Activated T-cell treated with anti-CD3 and anti-CD28 coated beads, Interleukin-2, amount 50 U/mL, for 72 hours (primary cell): ENCODE measurements at regions not wholly inside any gene's neighbourhood (a gene's known extent, or its start where the extent isn't known, plus 50 kb on each side); places are given as distances from the start of the nearest gene placed in this dataset.

Experiments used
- ATAC-seq, 2 donors: fragments of 150-1000 bp; cut with Tn5 transposase; replicated peaks in 1 of 2; 2 replicates each; pipeline ENCODE4 v1.10.0; 2021; ENCODE audit warnings: moderate library complexity in 2 of 2, mild to moderate bottlenecking in 1 of 2
- DNase-seq, 2 donors: peaks; one replicate each; pipeline ENCODE4 v3.0.0; 2021 to 2022; ENCODE audit warnings: mixed read lengths in 1 of 2
- H3K27ac Mint-ChIP-seq: one replicate; pipeline ENCODE4 v1.8.0; 2022; ENCODE audit warnings: mild to moderate bottlenecking, moderate library complexity, mixed read lengths
- H3K27me3 Mint-ChIP-seq: one replicate; pipeline ENCODE4 v1.8.0; 2022; ENCODE audit warnings: low read depth, mixed read lengths
- H3K36me3 Mint-ChIP-seq, 2 donors: one replicate each; pipeline ENCODE4 v1.8.0; 2022; ENCODE audit warnings: mixed read lengths in 2 of 2, mild to moderate bottlenecking in 1 of 2; ENCODE audit not compliant: insufficient read depth in 2 of 2
- H3K4me1 Mint-ChIP-seq: one replicate; pipeline ENCODE4 v1.8.0; 2022; ENCODE audit warnings: low read depth, mixed read lengths
- H3K4me3 Mint-ChIP-seq, 2 donors: one replicate each; pipeline ENCODE4 v1.8.0; 2022; ENCODE audit warnings: mild to moderate bottlenecking in 2 of 2, mixed read lengths in 2 of 2, moderate library complexity in 2 of 2
- H3K9me3 Mint-ChIP-seq, 2 donors: one replicate each; pipeline ENCODE4 v1.8.0; 2022; ENCODE audit warnings: mixed read lengths in 2 of 2

- Mint-ChIP-seq H3K4me3 (no peak overlapping the region), H3K4me1 (no peaks in the 10 kb centered on the region), H3K27me3 (no peaks in the 10 kb centered on the region), H3K9me3 (peaks cover 10 to 14% of the 10 kb centered on the region in 2 donors), H3K36me3 (peaks cover 0 to 1% of the 10 kb centered on the region in 2 donors), H3K27ac (no peak overlapping the region)
- DNase-seq (no peak), ATAC-seq (no peak)
These were observed 104.8 kb upstream of the CNTN1 start for GRCh38 chr12:40587421-40587820.

GRCh38 chr12:40587970-40588369 is 104.3 kb upstream of the CNTN1 start:
- Mint-ChIP-seq H3K9me3 (peaks cover 9 to 13% of the 10 kb centered on the region in 2 donors), H3K4me3 (no peak overlapping the region), H3K27me3 (no peaks in the 10 kb centered on the region), H3K36me3 (peaks cover 0 to 1% of the 10 kb centered on the region in 2 donors), H3K27ac (no peak overlapping the region), H3K4me1 (no peaks in the 10 kb centered on the region)
- ATAC-seq: no peak
- DNase-seq: no peak

- no peaks in the 10 kb centered on the region for H3K27me3 Mint-ChIP-seq
- DNase-seq (no peak), ATAC-seq (no peak)
- no peaks in the 10 kb centered on the region for H3K4me1 Mint-ChIP-seq
- no peak overlapping the region for H3K27ac Mint-ChIP-seq
- H3K9me3 Mint-ChIP-seq: peaks cover 5 to 6% of the 10 kb centered on the region in 2 donors
- no peak overlapping the region for H3K4me3 Mint-ChIP-seq
- H3K36me3 Mint-ChIP-seq: no peaks in the 10 kb centered on the region
These were observed 95.1 kb upstream of the CNTN1 start for GRCh38 chr12:40597133-40597532.

DNA sequence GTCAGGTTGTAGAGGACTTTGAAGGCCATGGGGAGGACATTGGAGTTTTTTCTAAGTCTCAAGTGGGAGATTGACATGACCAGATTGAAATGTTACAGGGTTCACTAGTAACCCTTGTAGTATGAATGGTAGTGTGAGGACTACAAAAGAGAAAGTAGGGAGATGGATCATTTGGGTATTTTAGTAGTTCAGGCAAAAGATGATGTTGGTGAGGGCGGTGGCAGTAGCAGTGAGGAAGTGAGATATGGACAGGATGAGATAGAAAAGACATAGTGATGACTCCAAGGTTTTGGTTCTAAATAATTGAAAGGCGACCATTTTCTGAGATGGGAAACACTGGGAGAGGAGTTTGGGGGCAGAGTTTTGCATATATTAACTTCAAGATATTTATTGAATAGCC is 94.2 kb upstream of the CNTN1 start:
- H3K9me3 Mint-ChIP-seq: peaks cover 5 to 6% of the 10 kb centered on the region in 2 donors
- H3K27me3 Mint-ChIP-seq: no peaks in the 10 kb centered on the region
- ATAC-seq: no peak
- DNase-seq: no peak
- no peak overlapping the region for H3K4me3 Mint-ChIP-seq
- H3K36me3 Mint-ChIP-seq: no peaks in the 10 kb centered on the region
- H3K4me1 Mint-ChIP-seq: no peaks in the 10 kb centered on the region
- no peak overlapping the region for H3K27ac Mint-ChIP-seq

DNA sequence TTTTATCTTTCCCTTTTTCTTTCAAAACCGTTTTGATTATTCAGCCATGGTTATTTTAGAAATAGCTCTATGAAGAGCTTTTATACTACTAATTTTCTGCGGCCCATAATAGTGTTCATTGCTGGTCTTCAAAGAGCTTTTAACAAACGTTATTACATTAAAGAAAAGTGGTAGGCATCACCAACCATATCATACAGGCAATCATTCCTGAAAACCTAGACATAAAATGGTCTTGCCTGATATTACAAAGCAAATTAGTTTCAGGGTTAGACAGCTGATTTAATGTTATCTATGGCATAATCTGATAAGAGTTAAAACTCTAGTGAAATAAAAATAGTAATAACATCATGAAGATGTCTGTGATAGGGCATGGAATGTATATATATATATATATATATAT is 89.7 kb upstream of the CNTN1 start:
- Mint-ChIP-seq H3K4me3 (no peak overlapping the region), H3K27me3 (no peaks in the 10 kb centered on the region), H3K4me1 (no peaks in the 10 kb centered on the region), H3K9me3 (peaks cover 5 to 6% of the 10 kb centered on the region in 2 donors), H3K27ac (no peak overlapping the region), H3K36me3 (no peaks in the 10 kb centered on the region)
- ATAC-seq (no peak), DNase-seq (no peak)

GRCh38 chr12:40614923-40615322 is 77.3 kb upstream of the CNTN1 start:
- DNase-seq: peak; percentile 4 to 6
- no peaks in the 10 kb centered on the region for H3K27me3 Mint-ChIP-seq

GRCh38 chr12:40615590-40615989 is 76.6 kb upstream of the CNTN1 start:
- no peaks in the 10 kb centered on the region for H3K4me1 Mint-ChIP-seq
- no peak for ATAC-seq
- no peak overlapping the region for H3K27ac Mint-ChIP-seq
- H3K36me3 Mint-ChIP-seq: peaks cover 0 to 2% of the 10 kb centered on the region in 2 donors
- no peaks in the 10 kb centered on the region for H3K27me3 Mint-ChIP-seq
- DNase-seq: no peak
- H3K9me3 Mint-ChIP-seq: peaks cover 5 to 6% of the 10 kb centered on the region in 2 donors
- H3K4me3 Mint-ChIP-seq: no peak overlapping the region

More at GRCh38 chr12:40614923-40615322, 77.3 kb upstream of the CNTN1 start:
- peaks cover 6 to 7% of the 10 kb centered on the region in 2 donors for H3K9me3 Mint-ChIP-seq
- no peak overlapping the region for H3K27ac Mint-ChIP-seq
- no peaks in the 10 kb centered on the region for H3K4me1 Mint-ChIP-seq
- no peak overlapping the region for H3K4me3 Mint-ChIP-seq
- H3K36me3 Mint-ChIP-seq: peaks cover 0 to 4% of the 10 kb centered on the region in 2 donors
- ATAC-seq: peak in 1 of 2 donors; percentile 20

GRCh38 chr12:40616383-40616915 is 75.8 kb upstream of the CNTN1 start:
- no peak for DNase-seq
- no peak for ATAC-seq
- Mint-ChIP-seq H3K9me3 (peaks cover 0 to 3% of the 10 kb centered on the region in 2 donors), H3K27me3 (no peaks in the 10 kb centered on the region), H3K36me3 (peaks cover 0 to 2% of the 10 kb centered on the region in 2 donors), H3K27ac (no peak overlapping the region), H3K4me1 (no peaks in the 10 kb centered on the region), H3K4me3 (no peak overlapping the region)

- Mint-ChIP-seq H3K27ac (no peak overlapping the region), H3K27me3 (no peaks in the 10 kb centered on the region), H3K9me3 (no peaks in the 10 kb centered on the region)
These were observed 73.6 kb upstream of the CNTN1 start for GRCh38 chr12:40618636-40619035.

DNA sequence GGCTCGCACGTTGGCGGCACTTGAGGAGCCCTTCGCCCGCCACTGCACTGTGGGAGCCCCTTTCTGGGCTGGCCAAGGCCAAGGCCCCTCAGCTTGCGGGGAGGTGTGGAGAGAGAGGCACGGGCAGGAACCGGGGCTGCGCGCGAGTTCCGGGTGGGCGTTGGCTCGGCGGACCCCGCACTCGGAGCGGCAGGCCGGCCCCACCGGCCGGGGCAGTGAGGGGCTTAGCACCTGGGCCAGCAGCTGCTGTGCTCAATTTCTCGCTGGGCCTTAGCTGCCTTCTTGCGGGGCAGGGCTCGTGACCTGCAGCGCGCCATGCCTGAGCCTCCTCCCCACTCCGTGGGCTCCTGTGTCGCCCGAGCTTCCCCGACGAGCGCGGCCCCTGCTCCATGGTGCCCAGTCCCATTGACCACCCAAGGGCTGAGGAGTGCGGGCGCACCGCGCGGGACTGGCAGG is 71.6 kb upstream of the CNTN1 start:
- ATAC-seq (no peak), DNase-seq (no peak)
- no peaks in the 10 kb centered on the region for H3K36me3 Mint-ChIP-seq
- no peak overlapping the region for H3K27ac Mint-ChIP-seq
- no peaks in the 10 kb centered on the region for H3K27me3 Mint-ChIP-seq
- no peaks in the 10 kb centered on the region for H3K4me1 Mint-ChIP-seq
- H3K9me3 Mint-ChIP-seq: no peaks in the 10 kb centered on the region
- H3K4me3 Mint-ChIP-seq: no peak overlapping the region

More at GRCh38 chr12:40618636-40619035, 73.6 kb upstream of the CNTN1 start:
- no peak for ATAC-seq
- DNase-seq: no peak
- H3K36me3 Mint-ChIP-seq: no peaks in the 10 kb centered on the region
- no peak overlapping the region for H3K4me3 Mint-ChIP-seq
- no peaks in the 10 kb centered on the region for H3K4me1 Mint-ChIP-seq

DNA sequence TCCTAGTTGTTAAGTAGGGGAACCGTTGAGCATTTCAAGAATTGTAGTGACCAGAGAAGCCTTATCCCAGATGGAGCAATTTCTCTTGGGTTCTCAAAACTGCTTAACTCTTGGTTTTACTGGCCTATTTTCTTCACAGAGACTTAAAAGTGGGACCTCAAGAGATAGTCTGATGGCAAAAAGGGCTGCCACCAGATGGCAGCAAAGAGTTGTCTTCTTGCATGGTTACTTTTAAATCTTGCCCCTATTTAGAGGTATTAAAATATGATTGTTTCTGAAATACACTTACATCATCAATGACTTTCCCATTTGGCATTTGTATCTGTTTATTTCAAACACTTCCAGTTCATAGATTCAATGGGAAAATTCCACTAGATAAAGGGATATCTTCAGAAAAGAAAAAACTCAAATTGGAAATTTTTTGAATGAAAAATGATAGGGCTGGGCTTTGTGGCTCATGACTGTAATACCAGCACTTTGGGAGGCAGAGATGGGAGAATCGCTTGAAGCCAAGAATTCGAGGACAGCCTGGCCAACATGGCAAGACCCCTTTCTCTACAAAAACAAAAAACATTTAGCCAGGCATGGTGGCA is 69.9 kb upstream of the CNTN1 start:
- Mint-ChIP-seq H3K4me3 (no peak overlapping the region), H3K9me3 (no peaks in the 10 kb centered on the region), H3K36me3 (no peaks in the 10 kb centered on the region), H3K4me1 (no peaks in the 10 kb centered on the region), H3K27ac (no peak overlapping the region), H3K27me3 (no peaks in the 10 kb centered on the region)
- ATAC-seq (no peak), DNase-seq (peak; percentile 9 to 15)

- Mint-ChIP-seq H3K27ac (no peak overlapping the region), H3K27me3 (no peaks in the 10 kb centered on the region), H3K9me3 (peaks cover 0 to 2% of the 10 kb centered on the region in 2 donors), H3K4me3 (no peak overlapping the region), H3K4me1 (no peaks in the 10 kb centered on the region), H3K36me3 (no peaks in the 10 kb centered on the region)
- ATAC-seq (no peak), DNase-seq (no peak)
These were observed 60.1 kb upstream of the CNTN1 start for GRCh38 chr12:40632171-40632570.

DNA sequence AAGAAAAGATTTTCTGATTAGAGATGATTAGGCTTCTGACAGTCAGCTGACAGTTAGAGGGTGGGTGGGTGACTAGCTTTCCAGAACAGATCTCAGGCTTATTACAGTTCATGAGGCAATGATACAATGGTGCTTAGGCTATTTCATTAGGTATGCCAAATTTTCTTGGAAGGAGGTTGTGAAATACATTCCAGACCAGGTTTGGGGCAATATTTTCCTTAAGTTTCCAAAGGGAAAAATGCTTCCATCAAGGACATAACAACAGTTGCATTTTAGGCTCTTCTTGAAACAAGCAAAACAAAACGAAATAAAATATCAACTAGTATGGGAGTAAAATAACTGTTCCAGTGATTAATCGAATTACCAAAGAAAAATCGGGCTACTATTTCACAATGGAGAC is 59.3 kb upstream of the CNTN1 start:
- no peaks in the 10 kb centered on the region for H3K36me3 Mint-ChIP-seq

More for the DNA sequence above, 59.3 kb upstream of the CNTN1 start:
- H3K4me3 Mint-ChIP-seq: no peak overlapping the region
- DNase-seq (no peak), ATAC-seq (no peak)
- H3K9me3 Mint-ChIP-seq: peaks cover 0 to 3% of the 10 kb centered on the region in 2 donors
- H3K27me3 Mint-ChIP-seq: no peaks in the 10 kb centered on the region
- H3K27ac Mint-ChIP-seq: no peak overlapping the region
- no peaks in the 10 kb centered on the region for H3K4me1 Mint-ChIP-seq
